ENCODE measurements at regions not wholly inside any gene's neighbourhood (a gene's known extent, or its start where the extent isn't known, plus 50 kb on each side); places are given as distances from the start of the nearest gene placed in this dataset.

DNA sequence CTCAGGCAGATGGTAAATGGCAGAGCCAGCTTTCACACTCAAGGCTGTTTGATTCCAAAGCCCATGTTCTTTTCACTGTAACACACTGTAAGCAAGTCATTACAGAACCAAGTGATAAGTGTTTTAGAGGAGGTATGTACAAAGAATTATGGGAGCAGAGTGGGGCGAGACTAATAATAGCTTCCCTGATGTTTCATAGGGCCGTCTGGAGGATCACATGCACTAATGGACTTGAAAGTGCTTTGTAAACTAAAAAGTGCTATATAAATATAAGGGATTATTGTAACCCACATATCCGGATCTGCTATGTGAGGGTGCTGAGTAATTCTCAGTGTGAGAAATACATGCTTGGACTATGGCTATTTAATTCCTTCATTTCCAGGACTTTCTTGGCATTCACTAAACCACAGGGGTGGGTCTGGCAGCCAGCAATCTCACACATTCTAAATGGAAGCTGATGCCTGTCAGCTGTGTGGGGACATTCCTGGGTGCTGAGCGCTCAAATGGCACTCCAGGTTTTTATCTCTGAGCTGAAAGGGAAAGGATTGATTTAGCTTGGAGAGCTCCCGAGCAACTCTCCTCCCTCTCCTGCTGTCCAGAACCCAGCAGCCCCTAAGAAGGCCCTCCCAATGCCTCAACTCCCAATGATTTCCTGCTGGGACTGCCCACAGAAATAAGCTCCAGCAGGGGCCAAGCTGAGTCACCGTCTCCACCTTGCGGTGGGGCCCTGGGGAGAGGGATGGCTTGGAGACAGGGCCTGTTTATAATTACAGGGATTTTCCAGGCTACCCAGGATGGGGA, 222.8 kb downstream of the SOX11 start:
- Histone ChIP-seq H3K56ac (replicated peaks; ENCODE audit: insufficient read length, low read depth, low read length) (no peak overlapping the region), H4K5ac (ENCODE audit: insufficient read length, low read depth, low read length) (no peak overlapping the region), H2BK15ac (ENCODE audit: low read length) (no peak overlapping the region), H3K4me3 (ENCODE audit: extremely low read depth in 1 of 4, insufficient read depth in 2 of 4, low read depth in 3 of 4, low read length in 4 of 4) (no peak overlapping the region), H3K36me3 (ENCODE audit: control insufficient read depth in 2 of 4, insufficient read depth in 4 of 4, low read length in 3 of 4) (no peaks in the 10 kb centered on the region), H2BK120ac (replicated peaks; ENCODE audit: low read depth, low read length) (no peak overlapping the region), H2BK12ac (ENCODE audit: low read depth, low read length) (no peak overlapping the region), H3K23me2 (ENCODE audit: low read depth, low read length) (no peaks in the 10 kb centered on the region), H3K4me1 (replicated peaks in 1 of 4; ENCODE audit: control insufficient read depth in 3 of 4, insufficient read depth in 4 of 4, low read length in 3 of 4) (peaks cover 4 to 12% (median 8%) of the 10 kb centered on the region in 4 experiments; a peak in 6 of 7 replicates), H3K9ac (replicated peaks in 1 of 4; ENCODE audit: extremely low read depth in 1 of 4, low read depth in 3 of 4, low read length in 3 of 4) (no peak overlapping the region), H3K14ac (ENCODE audit: insufficient read length) (no peak overlapping the region), H4K91ac (replicated peaks; ENCODE audit: insufficient read length, low read length) (no peak overlapping the region), H3K4me2 (ENCODE audit: insufficient read depth in 1 of 2, low read depth in 2 of 2, low read length in 2 of 2) (peak overlapping the region in 1 of 2 experiments; percentile 44; a peak in 2 of 4 replicates), H2BK5ac (ENCODE audit: low read depth, low read length) (no peak overlapping the region), H3K4ac (replicated peaks; ENCODE audit: insufficient read length, low read depth, low read length) (no peak overlapping the region), H3K79me2 (ENCODE audit: control insufficient read depth in 1 of 2, insufficient read depth in 2 of 2, low read length in 2 of 2) (no peaks in the 10 kb centered on the region), H4K20me1 (replicated peaks in 1 of 2; ENCODE audit: control insufficient read depth in 1 of 2, insufficient read depth in 2 of 2, low read length in 2 of 2) (peaks cover 0 to 1% of the 10 kb centered on the region in 2 experiments), H2BK20ac (ENCODE audit: low read length) (no peak overlapping the region), H3K18ac (ENCODE audit: extremely low read depth, low read length) (no peak overlapping the region; the same call in 1 of the 2 replicates), H2AK5ac (ENCODE audit: low read depth, low read length) (no peak overlapping the region), H3K27me3 (replicated peaks in 1 of 4; ENCODE audit: control insufficient read depth in 3 of 4, extremely low read depth in 1 of 4, insufficient read depth in 3 of 4, low read length in 3 of 4) (peaks cover 14 to 29% (median 24%) of the 10 kb centered on the region in 4 experiments), H4K8ac (ENCODE audit: extremely low read depth, insufficient read depth, low read length) (no peak overlapping the region), H3K79me1 (ENCODE audit: low read depth, low read length) (no peaks in the 10 kb centered on the region), H3K23ac (ENCODE audit: insufficient read length) (no peak overlapping the region), H3K27ac (ENCODE audit: low read depth, low read length) (no peak overlapping the region), H3K9me3 (ENCODE audit: insufficient read depth in 2 of 2, low read depth in 1 of 2, low read length in 1 of 2) (0 out of 4 replicates have a peak, but pooled peaks cover 4 to 5% of the 10 kb centered on the region in 2 experiments), H2AFZ (ENCODE audit: low read length) (no peak overlapping the region)
- ChIA-PET CTCF (ENCODE audit: partially characterized antibody) (interaction anchor here (0.6 to 3.8 kb wide), 36 partner anchors 9 to 910 kb away, joined by 3 to 27 read pairs (median 4); partner anchors contain the start of gene SOX11), POLR2A (ENCODE audit: partially characterized antibody) (interaction anchor here (0.7 to 2.2 kb wide), 5 partner anchors 146 to 542 kb away, joined by 3 to 7 read pairs (median 3); partner anchors contain the start of gene SOX11)
- 53% methylated on average over 7 of the region's 7 CpGs; no CpG with 5 or more reads in 1 of the 2 experiments for WGBS, 2 experiments (ENCODE audit: extremely low coverage in 1 of 2, insufficient coverage in 1 of 2, insufficient read length in 1 of 2, insufficient replicate concordance in 2 of 2, low coverage in 1 of 2, low lambda C conversion rate in 2 of 2, missing lambda C conversion rate in 1 of 2)
- FAIRE-seq: no peak
- DNase-seq (ENCODE audit: low read depth in 1 of 2, low spot score in 2 of 2): peak in 1 of 2 experiments; percentile 50
- TF ChIP-seq KDM5A (IDR thresholded peaks at IDR 0.05; ENCODE audit: low read length) (no peak), CTCF (IDR thresholded peaks at IDR 0.05; ENCODE audit: control extremely low read depth in 1 of 3, insufficient read depth in 1 of 3, low read depth in 1 of 3, low read length in 3 of 3) (peak; percentile 20 to 43 (median 38)), EP300 (IDR thresholded peaks at IDR 0.05; ENCODE audit: borderline replicate concordance in 1 of 2, low read depth in 2 of 2, low read length in 2 of 2) (no peak), YY1 (IDR thresholded peaks at IDR 0.05; ENCODE audit: low read depth, low read length) (0 out of 2 replicates have a peak, but pooled peaks have one; percentile 13), BACH1 (IDR thresholded peaks at IDR 0.05; ENCODE audit: low read length) (no peak), ATF3 (IDR thresholded peaks at IDR 0.05; ENCODE audit: insufficient read depth, low read depth, low read length) (0 out of 2 replicates have a peak, but pooled peaks have one; percentile 2), TEAD4 (IDR thresholded peaks at IDR 0.05; ENCODE audit: low read depth, low read length) (peak; percentile 52)

All from H1 (cell line).